HEK293 (cell line): ENCODE measurements at regions not wholly inside any gene's neighbourhood (a gene's known extent, or its start where the extent isn't known, plus 50 kb on each side); places are given as distances from the start of the nearest gene placed in this dataset.

Source experiments
- CTCF ChIA-PET: fragments of 350-600 bp; formaldehyde crosslinking; extraction: SDS; loops from one replicate; lab custom pipeline; 2021; ENCODE audit warnings: antibody characterized with exemption; lab: Yijun Ruan, JAX
- POLR2A ChIA-PET: fragments of 300-600 bp; formaldehyde crosslinking; extraction: SDS; loops from one replicate; lab custom pipeline; 2020; ENCODE audit warnings: antibody characterized with exemption, inconsistent platforms; lab: Yijun Ruan, JAX
- H3K27ac ChIP-seq: fragments of 200-500 bp; sonication (Bioruptor generic); 2 replicates; pipeline ENCODE4 v1.5.1; 2014; ENCODE audit warnings: low read depth, low read length, control low read depth, inconsistent platforms; ENCODE audit errors: extremely low read depth
- H3K36me3 ChIP-seq, 2 experiments: fragments of 200-500 bp in 1 of 2; sonication (Bioruptor generic) in 1 of 2; 1 replicate in 1 of 2; 2 replicates in 1 of 2; pipeline ENCODE4 v1.5.1; 2014 to 2017; ENCODE audit warnings: inconsistent platforms in 2 of 2, low read length in 2 of 2; ENCODE audit not compliant: control insufficient read depth in 2 of 2, insufficient read depth in 1 of 2
- H3K4me1 ChIP-seq: fragments of 200-500 bp; sonication (Bioruptor generic); 2 replicates; pipeline ENCODE4 v1.5.1; 2014; ENCODE audit warnings: mild to moderate bottlenecking, low read length, inconsistent platforms; ENCODE audit not compliant: control insufficient read depth, insufficient read depth
- H3K4me3 ChIP-seq: 2 replicates; pipeline ENCODE4 v1.5.1; 2011; ENCODE audit warnings: low read depth, mild to moderate bottlenecking, control low read depth, low read length, moderate library complexity
- H3K9me3 ChIP-seq: fragments of 200-500 bp; sonication (Bioruptor generic); 2 replicates; pipeline ENCODE4 v1.5.1; 2014; ENCODE audit warnings: low read depth, low read length, inconsistent platforms; ENCODE audit not compliant: control insufficient read depth, insufficient read depth
- EGR2 ChIP-seq: fragments of 450-650 bp; formaldehyde crosslinking; IDR thresholded peaks from 2 replicates; pipeline ENCODE4 v1.5.1; 2016; ENCODE audit warnings: low read depth, missing biosample characterization, missing genetic modification characterization
- MEIS1 ChIP-seq: sonication (generic); formaldehyde crosslinking; IDR thresholded peaks from 2 replicates; pipeline ENCODE4 v1.8.1; 2022; ENCODE audit warnings: missing genetic modification reagents, mild to moderate bottlenecking, borderline replicate concordance
- PRDM6 ChIP-seq: fragments of 450-650 bp; formaldehyde crosslinking; IDR thresholded peaks from 2 replicates; pipeline ENCODE4 v1.5.1; 2017; ENCODE audit warnings: missing biosample characterization, missing genetic modification characterization
- SP3 ChIP-seq: fragments of 450-650 bp; formaldehyde crosslinking; IDR thresholded peaks from 2 replicates; pipeline ENCODE4 v1.5.1; 2016; ENCODE audit warnings: missing biosample characterization, missing genetic modification characterization
- ZBTB1 ChIP-seq: fragments of 450-650 bp; formaldehyde crosslinking; IDR thresholded peaks from 2 replicates; pipeline ENCODE4 v1.5.1; 2016; ENCODE audit warnings: missing biosample characterization, missing genetic modification characterization
- ZBTB10 ChIP-seq: fragments of 450-650 bp; formaldehyde crosslinking; IDR thresholded peaks from 2 replicates; pipeline ENCODE4 v1.5.1; 2016; ENCODE audit warnings: missing biosample characterization, missing genetic modification characterization
- ZBTB7A ChIP-seq: fragments of 450-650 bp; formaldehyde crosslinking; IDR thresholded peaks from 2 replicates; pipeline ENCODE4 v1.5.1; 2016; ENCODE audit warnings: low read depth, missing biosample characterization, missing genetic modification characterization
- ZBTB8A ChIP-seq: fragments of 450-650 bp; formaldehyde crosslinking; IDR thresholded peaks from 2 replicates; pipeline ENCODE4 v1.5.1; 2016; ENCODE audit warnings: missing biosample characterization, missing genetic modification characterization
- ZNF132 ChIP-seq: fragments of 450-650 bp; formaldehyde crosslinking; IDR thresholded peaks from 2 replicates; pipeline ENCODE4 v1.5.1; 2017; ENCODE audit warnings: missing biosample characterization, missing genetic modification characterization, borderline replicate concordance
- ZNF184 ChIP-seq: fragments of 450-650 bp; IDR thresholded peaks from 2 replicates; pipeline ENCODE4 v1.5.1; 2018; ENCODE audit warnings: missing biosample characterization, mild to moderate bottlenecking, missing genetic modification characterization
- ZNF2 ChIP-seq: fragments of 450-650 bp; formaldehyde crosslinking; IDR thresholded peaks from 2 replicates; pipeline ENCODE4 v1.5.1; 2016; ENCODE audit warnings: missing biosample characterization, missing genetic modification characterization
- ZNF248 ChIP-seq: fragments of 450-650 bp; formaldehyde crosslinking; IDR thresholded peaks from 2 replicates; pipeline ENCODE4 v1.5.1; 2017; ENCODE audit warnings: missing biosample characterization, missing genetic modification characterization
- ZNF266 ChIP-seq: fragments of 450-650 bp; formaldehyde crosslinking; IDR thresholded peaks from 2 replicates; pipeline ENCODE4 v1.5.1; 2016; ENCODE audit warnings: missing biosample characterization, missing genetic modification characterization, low read depth
- ZNF280D ChIP-seq: fragments of 450-650 bp; formaldehyde crosslinking; IDR thresholded peaks from 2 replicates; pipeline ENCODE4 v1.5.1; 2016; ENCODE audit warnings: missing biosample characterization, missing genetic modification characterization
- ZNF335 ChIP-seq: fragments of 450-650 bp; formaldehyde crosslinking; conservative IDR thresholded peaks from 2 replicates; pipeline ENCODE4 v1.5.1; 2016; ENCODE audit warnings: missing biosample characterization, missing genetic modification characterization
- ZNF350 ChIP-seq: fragments of 450-650 bp; formaldehyde crosslinking; IDR thresholded peaks from 2 replicates; pipeline ENCODE4 v1.5.0; 2017; ENCODE audit warnings: missing biosample characterization, mild to moderate bottlenecking, missing genetic modification characterization
- ZNF404 ChIP-seq: fragments of 450-650 bp; formaldehyde crosslinking; IDR thresholded peaks from 2 replicates; pipeline ENCODE4 v1.5.1; 2017; ENCODE audit warnings: missing biosample characterization, missing genetic modification characterization
- ZNF433 ChIP-seq: fragments of 450-650 bp; formaldehyde crosslinking; IDR thresholded peaks from 2 replicates; pipeline ENCODE4 v1.5.1; 2016; ENCODE audit warnings: missing biosample characterization, missing genetic modification characterization, low read depth
- ZNF560 ChIP-seq: fragments of 450-650 bp; formaldehyde crosslinking; IDR thresholded peaks from 2 replicates; pipeline ENCODE4 v1.5.1; 2017; ENCODE audit warnings: missing biosample characterization, missing genetic modification characterization, borderline replicate concordance
- ZNF600 ChIP-seq: fragments of 450-650 bp; formaldehyde crosslinking; IDR thresholded peaks from 2 replicates; pipeline ENCODE4 v1.5.1; 2016; ENCODE audit warnings: missing biosample characterization, missing genetic modification characterization
- TF ChIP-seq, protein P1 (sequence below): fragments of 450-650 bp; formaldehyde crosslinking; conservative IDR thresholded peaks from 2 replicates; pipeline ENCODE4 v1.5.1; 2016; ENCODE audit warnings: low read depth, missing biosample characterization, missing genetic modification characterization

DNA sequence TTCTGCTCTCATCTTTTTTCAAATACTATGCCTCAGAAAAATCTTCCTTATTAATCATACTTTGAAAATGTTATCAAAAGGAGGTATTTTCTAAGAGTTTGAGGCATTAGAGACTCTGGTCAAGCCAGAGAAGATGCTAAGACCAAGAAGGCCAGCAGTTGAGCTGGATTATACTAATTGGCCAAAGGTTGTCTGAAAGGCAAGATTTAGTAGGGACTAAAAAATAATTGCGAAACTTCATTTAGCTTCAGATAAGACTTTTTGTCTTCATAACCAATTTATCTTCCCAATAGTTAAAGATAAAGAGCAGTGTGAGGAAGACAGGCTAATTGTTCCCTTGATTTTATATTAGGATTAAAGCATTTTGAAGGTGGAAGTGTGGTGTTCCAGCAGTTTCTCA lies 1412.4 kb upstream of the PCDH7 start (continued):
- no peak for TF ChIP-seq ZBTB1
- TF ChIP-seq, all 188 proteins: peak for 0

DNA sequence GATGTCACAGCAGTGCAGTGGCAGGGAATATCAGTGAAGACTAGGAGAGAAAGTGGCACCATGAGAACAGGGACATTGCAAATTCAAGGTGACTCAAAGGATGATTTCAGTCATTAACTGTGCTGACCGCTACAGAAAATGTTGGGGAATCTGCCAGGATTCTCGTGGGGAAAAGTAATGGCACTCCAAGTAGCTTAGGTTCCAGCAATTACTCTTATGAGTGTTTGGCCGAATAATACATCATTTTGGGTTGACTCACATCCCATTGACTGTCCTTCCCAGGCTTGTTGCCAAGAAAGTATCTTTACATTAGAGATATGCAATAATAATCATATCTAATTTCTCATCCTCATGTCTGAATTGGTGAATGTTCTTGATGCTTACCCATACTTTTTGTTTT lies 1411.1 kb upstream of the PCDH7 start:
- ChIA-PET CTCF (no interaction called here), POLR2A (no interaction called here)
- no peak overlapping the region for H3K4me3 ChIP-seq
- TF ChIP-seq ZBTB8A (tag by site-specific recombination) (no peak), EGR2 (tag by site-specific recombination) (no peak), ZNF404 (tag by site-specific recombination) (no peak), ZNF248 (no peak), MEIS1 (CRISPR knock-in tag) (no peak), ZBTB10 (tag by site-specific recombination) (no peak), ZNF2 (tag by site-specific recombination) (no peak), ZNF184 (no peak), SP3 (tag by site-specific recombination) (no peak), PRDM6 (tag by site-specific recombination) (no peak), ZNF433 (no peak), ZNF132 (tag by site-specific recombination) (no peak), ZNF350 (no peak), ZNF560 (tag by site-specific recombination) (no peak)
- TF ChIP-seq, all 188 proteins: peak for 0
- no peaks in the 10 kb centered on the region for H3K9me3 ChIP-seq
- no peaks in the 10 kb centered on the region for H3K36me3 ChIP-seq
- no peaks in the 10 kb centered on the region for H3K4me1 ChIP-seq
- H3K27ac ChIP-seq, result no peak overlapping the region

DNA sequence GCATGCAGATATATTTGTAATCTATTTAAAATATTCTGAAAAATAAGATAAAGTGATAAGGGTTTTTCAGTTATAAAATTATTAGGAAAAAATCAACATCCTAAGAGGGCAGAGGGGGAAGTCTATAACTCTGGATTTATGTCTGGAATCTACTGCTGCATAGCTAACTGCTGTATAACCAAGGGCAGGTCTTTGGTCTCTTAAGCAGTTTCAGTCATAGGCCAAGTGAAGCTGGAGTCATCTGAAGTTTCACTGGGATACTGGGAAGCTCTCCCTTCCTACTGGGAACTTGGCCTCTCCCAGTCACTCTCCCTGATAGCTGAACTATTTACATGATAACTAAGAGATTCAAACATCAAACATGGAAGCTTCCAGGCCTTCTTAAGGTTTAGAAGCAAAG lies 1409.9 kb upstream of the PCDH7 start:
- no peaks in the 10 kb centered on the region for H3K36me3 ChIP-seq
- no peaks in the 10 kb centered on the region for H3K4me1 ChIP-seq
- H3K9me3 ChIP-seq, result no peaks in the 10 kb centered on the region
- CTCF ChIA-PET, result interaction anchor here (0.5 kb wide), 1 partner anchor 379 kb away, joined by 5 read pairs; no protein-coding TSS in a partner anchor
- H3K27ac ChIP-seq, result no peak overlapping the region
- POLR2A ChIA-PET, result no interaction called here
- no peak overlapping the region for H3K4me3 ChIP-seq
- TF ChIP-seq, protein P1, sequence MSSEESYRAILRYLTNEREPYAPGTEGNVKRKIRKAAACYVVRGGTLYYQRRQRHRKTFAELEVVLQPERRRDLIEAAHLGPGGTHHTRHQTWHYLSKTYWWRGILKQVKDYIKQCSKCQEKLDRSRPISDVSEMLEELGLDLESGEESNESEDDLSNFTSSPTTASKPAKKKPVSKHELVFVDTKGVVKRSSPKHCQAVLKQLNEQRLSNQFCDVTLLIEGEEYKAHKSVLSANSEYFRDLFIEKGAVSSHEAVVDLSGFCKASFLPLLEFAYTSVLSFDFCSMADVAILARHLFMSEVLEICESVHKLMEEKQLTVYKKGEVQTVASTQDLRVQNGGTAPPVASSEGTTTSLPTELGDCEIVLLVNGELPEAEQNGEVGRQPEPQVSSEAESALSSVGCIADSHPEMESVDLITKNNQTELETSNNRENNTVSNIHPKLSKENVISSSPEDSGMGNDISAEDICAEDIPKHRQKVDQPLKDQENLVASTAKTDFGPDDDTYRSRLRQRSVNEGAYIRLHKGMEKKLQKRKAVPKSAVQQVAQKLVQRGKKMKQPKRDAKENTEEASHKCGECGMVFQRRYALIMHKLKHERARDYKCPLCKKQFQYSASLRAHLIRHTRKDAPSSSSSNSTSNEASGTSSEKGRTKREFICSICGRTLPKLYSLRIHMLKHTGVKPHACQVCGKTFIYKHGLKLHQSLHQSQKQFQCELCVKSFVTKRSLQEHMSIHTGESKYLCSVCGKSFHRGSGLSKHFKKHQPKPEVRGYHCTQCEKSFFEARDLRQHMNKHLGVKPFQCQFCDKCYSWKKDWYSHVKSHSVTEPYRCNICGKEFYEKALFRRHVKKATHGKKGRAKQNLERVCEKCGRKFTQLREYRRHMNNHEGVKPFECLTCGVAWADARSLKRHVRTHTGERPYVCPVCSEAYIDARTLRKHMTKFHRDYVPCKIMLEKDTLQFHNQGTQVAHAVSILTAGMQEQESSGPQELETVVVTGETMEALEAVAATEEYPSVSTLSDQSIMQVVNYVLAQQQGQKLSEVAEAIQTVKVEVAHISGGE (tag by site-specific recombination), result no peak
- TF ChIP-seq ZNF280D (tag by site-specific recombination) (no peak), ZBTB7A (tag by site-specific recombination) (no peak), ZNF266 (tag by site-specific recombination) (no peak), ZNF600 (tag by site-specific recombination) (no peak), ZNF335 (tag by site-specific recombination) (no peak), ZBTB10 (tag by site-specific recombination) (no peak)
